Esophagus squamous epithelium (tissue), 4 donors: ENCODE measurements at regions not wholly inside any gene's neighbourhood (a gene's known extent, or its start where the extent isn't known, plus 50 kb on each side); places are given as distances from the start of the nearest gene placed in this dataset.

Source experiments
- CTCF ChIP-seq, 6 experiments: fragments of 450-650 bp in 4 of 6; fragments of 200-600 bp in 2 of 6; sonication (generic) in 2 of 6; IDR thresholded peaks; one replicate each; pipeline ENCODE4 v1.5.1; 2016 to 2019; ENCODE audit warnings: antibody characterized with exemption in 6 of 6, mild to moderate bottlenecking in 4 of 6, moderate library complexity in 4 of 6
- POLR2A ChIP-seq, 4 donors: fragments of 450-650 bp; IDR thresholded peaks; one replicate each; pipeline ENCODE4 v1.6.1; 2017; ENCODE audit warnings: antibody characterized with exemption in 4 of 4, mild to moderate bottlenecking in 4 of 4, moderate library complexity in 3 of 4

GRCh38 chr13:59441596-59442280 is 722.0 kb downstream of the DIAPH3 start:
- no peak for TF ChIP-seq CTCF (IDR thresholded peaks at IDR 0.05)
- no peak for TF ChIP-seq POLR2A (IDR thresholded peaks at IDR 0.05)
